NCI-H2081 treated with DMSO at 0.1 percent for 48 hours (cell line): ENCODE measurements at regions not wholly inside any gene's neighbourhood (a gene's known extent, or its start where the extent isn't known, plus 50 kb on each side); places are given as distances from the start of the nearest gene placed in this dataset.

ENCODE experiments used
- DNase-seq: peaks from one replicate; lab custom pipeline; 2025; lab: John Stamatoyannopoulos, UW

- no peak for DNase-seq
Measured at GRCh38 chr3:194928831-194929577, 243.3 kb downstream of the FAM43A start.

GRCh38 chr3:194929578-194929960 lies 243.9 kb downstream of the FAM43A start:
- no peak for DNase-seq

- DNase-seq, result no peak
Measured at GRCh38 chr3:194930377-194931204, 244.9 kb downstream of the FAM43A start.

- DNase-seq, result no peak
Measured at GRCh38 chr3:194931347-194931746, 245.7 kb downstream of the FAM43A start.

- DNase-seq, result no peak
Measured at GRCh38 chr3:194931865-194932264, 246.2 kb downstream of the FAM43A start.

GRCh38 chr3:194933465-194933864 lies 247.8 kb downstream of the FAM43A start:
- no peak for DNase-seq

GRCh38 chr3:194935061-194935460 lies 249.4 kb downstream of the FAM43A start:
- DNase-seq, result no peak

- no peak for DNase-seq
Measured at GRCh38 chr3:194935632-194936470, 250.2 kb downstream of the FAM43A start.

GRCh38 chr3:194936659-194937058 lies 251.0 kb downstream of the FAM43A start:
- no peak for DNase-seq

- DNase-seq, result no peak
Measured at GRCh38 chr3:194937144-194937543, 251.5 kb downstream of the FAM43A start.

- DNase-seq, result no peak
Measured at GRCh38 chr3:194937882-194938321, 252.2 kb downstream of the FAM43A start.

- no peak for DNase-seq
Measured at GRCh38 chr3:194938845-194939531, 253.3 kb downstream of the FAM43A start.

GRCh38 chr3:194939532-194939909 lies 253.8 kb downstream of the FAM43A start:
- no peak for DNase-seq

- DNase-seq, result no peak
Measured at GRCh38 chr3:194939949-194940770, 254.5 kb downstream of the FAM43A start.

- no peak for DNase-seq
Measured at GRCh38 chr3:194941360-194941955, 255.8 kb downstream of the FAM43A start.

GRCh38 chr3:194941956-194942511 lies 256.4 kb downstream of the FAM43A start:
- no peak for DNase-seq

- no peak for DNase-seq
Measured at GRCh38 chr3:194944526-194944925, 258.8 kb downstream of the FAM43A start.

- no peak for DNase-seq
Measured at GRCh38 chr3:194945508-194945907, 259.8 kb downstream of the FAM43A start.

- DNase-seq, result no peak
Measured at GRCh38 chr3:194946091-194946490, 260.4 kb downstream of the FAM43A start.

GRCh38 chr3:194949592-194949991 lies 263.9 kb downstream of the FAM43A start:
- DNase-seq, result no peak
